Panc1 (cell line): ENCODE measurements at regions not wholly inside any gene's neighbourhood (a gene's known extent, or its start where the extent isn't known, plus 50 kb on each side); places are given as distances from the start of the nearest gene placed in this dataset.

Source experiments
- POLR2AphosphoS5 ChIP-seq: IDR thresholded peaks from 2 replicates; pipeline ENCODE4 v1.6.1; 2012; ENCODE audit warnings: mild to moderate bottlenecking, low read depth, low read length, moderate library complexity
- TCF7L2 ChIP-seq: IDR thresholded peaks from 2 replicates; pipeline ENCODE4 v1.6.1; 2011; ENCODE audit warnings: mild to moderate bottlenecking, low read depth, low read length, inconsistent platforms
- TF ChIP-seq, protein P1 (sequence below): fragments of 450-650 bp; IDR thresholded peaks from 2 replicates; pipeline ENCODE4 v1.5.1; 2017; ENCODE audit warnings: mild to moderate bottlenecking
- TF ChIP-seq, protein P2 (sequence below), 2 experiments: IDR thresholded peaks; 2 replicates each; pipeline ENCODE4 v1.6.1; 2011 to 2012; ENCODE audit warnings: low read depth in 2 of 2, control low read depth in 1 of 2, low read length in 1 of 2, mild to moderate bottlenecking in 1 of 2, moderate library complexity in 1 of 2; ENCODE audit not compliant: insufficient read depth in 1 of 2

DNA sequence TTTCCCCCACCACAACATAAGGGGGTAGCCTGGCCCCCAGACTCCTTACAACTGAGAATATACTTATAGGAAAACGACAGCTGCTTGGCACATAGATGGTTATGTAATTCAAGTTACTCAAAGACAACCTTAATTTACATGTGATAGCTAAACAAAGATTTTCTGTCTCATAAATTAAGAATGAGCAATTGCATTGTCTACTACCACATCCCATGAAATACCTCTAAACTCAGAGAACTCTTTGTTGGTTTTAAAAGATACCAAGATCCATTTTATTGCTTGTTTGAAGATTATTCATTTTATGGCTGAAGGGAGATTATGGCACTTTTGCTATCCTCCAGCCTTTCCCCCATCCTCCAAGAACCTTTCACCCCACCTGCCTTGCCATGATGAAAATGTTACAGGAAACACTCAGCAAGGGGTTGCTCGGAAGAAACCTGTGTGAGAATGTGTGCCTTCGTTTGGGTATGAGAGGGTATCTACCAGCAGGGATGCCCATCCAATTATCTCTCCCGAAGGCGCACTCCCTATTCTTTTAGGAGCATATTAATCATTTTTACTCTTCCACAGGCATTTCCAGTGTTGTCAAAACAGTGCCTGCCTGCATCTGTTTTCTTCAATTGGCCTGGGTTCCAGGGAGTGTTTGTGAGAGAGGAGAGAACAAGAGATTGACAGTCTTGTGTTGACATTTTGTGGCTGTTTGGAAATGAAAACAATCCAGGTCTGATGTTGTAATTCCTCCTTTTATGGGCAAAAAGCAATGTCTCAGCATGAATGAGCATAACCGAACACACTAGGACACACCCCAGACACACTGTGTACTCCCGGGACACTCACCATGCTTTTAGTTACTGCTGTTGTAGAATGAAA, 208.0 kb upstream of the ANKRD55 start:
- no peak for TF ChIP-seq POLR2AphosphoS5
- TF ChIP-seq, protein P1, sequence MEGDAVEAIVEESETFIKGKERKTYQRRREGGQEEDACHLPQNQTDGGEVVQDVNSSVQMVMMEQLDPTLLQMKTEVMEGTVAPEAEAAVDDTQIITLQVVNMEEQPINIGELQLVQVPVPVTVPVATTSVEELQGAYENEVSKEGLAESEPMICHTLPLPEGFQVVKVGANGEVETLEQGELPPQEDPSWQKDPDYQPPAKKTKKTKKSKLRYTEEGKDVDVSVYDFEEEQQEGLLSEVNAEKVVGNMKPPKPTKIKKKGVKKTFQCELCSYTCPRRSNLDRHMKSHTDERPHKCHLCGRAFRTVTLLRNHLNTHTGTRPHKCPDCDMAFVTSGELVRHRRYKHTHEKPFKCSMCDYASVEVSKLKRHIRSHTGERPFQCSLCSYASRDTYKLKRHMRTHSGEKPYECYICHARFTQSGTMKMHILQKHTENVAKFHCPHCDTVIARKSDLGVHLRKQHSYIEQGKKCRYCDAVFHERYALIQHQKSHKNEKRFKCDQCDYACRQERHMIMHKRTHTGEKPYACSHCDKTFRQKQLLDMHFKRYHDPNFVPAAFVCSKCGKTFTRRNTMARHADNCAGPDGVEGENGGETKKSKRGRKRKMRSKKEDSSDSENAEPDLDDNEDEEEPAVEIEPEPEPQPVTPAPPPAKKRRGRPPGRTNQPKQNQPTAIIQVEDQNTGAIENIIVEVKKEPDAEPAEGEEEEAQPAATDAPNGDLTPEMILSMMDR: no peak
- TF ChIP-seq TCF7L2: no peak
- TF ChIP-seq, protein P2, sequence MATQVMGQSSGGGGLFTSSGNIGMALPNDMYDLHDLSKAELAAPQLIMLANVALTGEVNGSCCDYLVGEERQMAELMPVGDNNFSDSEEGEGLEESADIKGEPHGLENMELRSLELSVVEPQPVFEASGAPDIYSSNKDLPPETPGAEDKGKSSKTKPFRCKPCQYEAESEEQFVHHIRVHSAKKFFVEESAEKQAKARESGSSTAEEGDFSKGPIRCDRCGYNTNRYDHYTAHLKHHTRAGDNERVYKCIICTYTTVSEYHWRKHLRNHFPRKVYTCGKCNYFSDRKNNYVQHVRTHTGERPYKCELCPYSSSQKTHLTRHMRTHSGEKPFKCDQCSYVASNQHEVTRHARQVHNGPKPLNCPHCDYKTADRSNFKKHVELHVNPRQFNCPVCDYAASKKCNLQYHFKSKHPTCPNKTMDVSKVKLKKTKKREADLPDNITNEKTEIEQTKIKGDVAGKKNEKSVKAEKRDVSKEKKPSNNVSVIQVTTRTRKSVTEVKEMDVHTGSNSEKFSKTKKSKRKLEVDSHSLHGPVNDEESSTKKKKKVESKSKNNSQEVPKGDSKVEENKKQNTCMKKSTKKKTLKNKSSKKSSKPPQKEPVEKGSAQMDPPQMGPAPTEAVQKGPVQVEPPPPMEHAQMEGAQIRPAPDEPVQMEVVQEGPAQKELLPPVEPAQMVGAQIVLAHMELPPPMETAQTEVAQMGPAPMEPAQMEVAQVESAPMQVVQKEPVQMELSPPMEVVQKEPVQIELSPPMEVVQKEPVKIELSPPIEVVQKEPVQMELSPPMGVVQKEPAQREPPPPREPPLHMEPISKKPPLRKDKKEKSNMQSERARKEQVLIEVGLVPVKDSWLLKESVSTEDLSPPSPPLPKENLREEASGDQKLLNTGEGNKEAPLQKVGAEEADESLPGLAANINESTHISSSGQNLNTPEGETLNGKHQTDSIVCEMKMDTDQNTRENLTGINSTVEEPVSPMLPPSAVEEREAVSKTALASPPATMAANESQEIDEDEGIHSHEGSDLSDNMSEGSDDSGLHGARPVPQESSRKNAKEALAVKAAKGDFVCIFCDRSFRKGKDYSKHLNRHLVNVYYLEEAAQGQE (IDR thresholded peaks at IDR 0.05; ENCODE audit: insufficient read depth in 1 of 2, low read depth in 2 of 2, low read length in 1 of 2): no peak
